Hematopoietic multipotent progenitor cell (in vitro differentiated cells): ENCODE measurements at regions not wholly inside any gene's neighbourhood (a gene's known extent, or its start where the extent isn't known, plus 50 kb on each side); places are given as distances from the start of the nearest gene placed in this dataset.
A peak's percentile ranks its signal among the peaks of the same experiment; 100 is the strongest.

Experiments used
- DNase-seq, 3 donors: peaks; one replicate each; pipeline ENCODE4 v3.0.0-alpha.2; 2011 to 2015; ENCODE audit warnings: low read depth in 2 of 3, low spot score in 2 of 3

GRCh38 chr1:90650401-90650800, 66.7 kb downstream of the BARHL2 start:
- no peak for DNase-seq

- no peak for DNase-seq
Observed at GRCh38 chr1:90640325-90640724, 76.8 kb downstream of the BARHL2 start.

GRCh38 chr1:90622666-90623065, 94.4 kb downstream of the BARHL2 start:
- no peak for DNase-seq

- DNase-seq: no peak
Observed at GRCh38 chr1:90621986-90622385, 95.1 kb downstream of the BARHL2 start.

GRCh38 chr1:90616395-90616794, 100.7 kb downstream of the BARHL2 start:
- peak in 1 of 3 donors; percentile 4 for DNase-seq

GRCh38 chr1:90614872-90615271, 102.2 kb downstream of the BARHL2 start:
- no peak for DNase-seq

- no peak for DNase-seq
Observed at GRCh38 chr1:90613371-90613770, 103.7 kb downstream of the BARHL2 start.

- DNase-seq: no peak
Observed at GRCh38 chr1:90612033-90612432, 105.1 kb downstream of the BARHL2 start.

GRCh38 chr1:90607736-90608135, 109.4 kb downstream of the BARHL2 start:
- DNase-seq: no peak

- no peak for DNase-seq
Observed at GRCh38 chr1:90605070-90605469, 112.0 kb downstream of the BARHL2 start.

GRCh38 chr1:90593312-90593711, 123.8 kb downstream of the BARHL2 start:
- DNase-seq: no peak

GRCh38 chr1:90591970-90592356, 125.1 kb downstream of the BARHL2 start:
- DNase-seq: no peak

- DNase-seq: no peak
Observed at GRCh38 chr1:90591355-90591969, 125.6 kb downstream of the BARHL2 start.

- DNase-seq: no peak
Observed at GRCh38 chr1:90580176-90580575, 136.9 kb downstream of the BARHL2 start.

- peak in 2 of 3 donors; percentile 6 to 57 for DNase-seq
Observed at GRCh38 chr1:90579212-90579802, 137.8 kb downstream of the BARHL2 start.

- no peak for DNase-seq
Observed at GRCh38 chr1:90574692-90575370, 142.3 kb downstream of the BARHL2 start.

GRCh38 chr1:90573736-90574135, 143.4 kb downstream of the BARHL2 start:
- no peak for DNase-seq

- no peak for DNase-seq
Observed at GRCh38 chr1:90572446-90572845, 144.7 kb downstream of the BARHL2 start.

GRCh38 chr1:90568436-90568835, 148.7 kb downstream of the BARHL2 start:
- DNase-seq: no peak

GRCh38 chr1:90564164-90564563, 152.9 kb downstream of the BARHL2 start:
- DNase-seq: no peak

GRCh38 chr1:90562892-90563291, 154.2 kb downstream of the BARHL2 start:
- DNase-seq: no peak

GRCh38 chr1:90561911-90562310, 155.2 kb downstream of the BARHL2 start:
- no peak for DNase-seq
